HUDEP-2 (cell line): ENCODE measurements at regions not wholly inside any gene's neighbourhood (a gene's known extent, or its start where the extent isn't known, plus 50 kb on each side); places are given as distances from the start of the nearest gene placed in this dataset.

Source experiments
- DNase-seq, 76 experiments: peaks; one replicate each; lab custom pipeline; 2025; ENCODE audit not compliant: unreplicated experiment in 76 of 76; lab: John Stamatoyannopoulos, UW

- peak in 4 of 76 experiments; percentile 2 to 18 (median 6) for DNase-seq
These were observed 234.8 kb downstream of the DUSP6 start for GRCh38 chr12:89117448-89118034.

GRCh38 chr12:89111964-89112363 lies 240.3 kb downstream of the DUSP6 start:
- DNase-seq = no peak

- no peak for DNase-seq
These were observed 244.0 kb downstream of the DUSP6 start for GRCh38 chr12:89108265-89108664.

GRCh38 chr12:89106950-89107349 lies 245.4 kb downstream of the DUSP6 start:
- no peak for DNase-seq

GRCh38 chr12:89105243-89105642 lies 247.1 kb downstream of the DUSP6 start:
- DNase-seq = no peak

- DNase-seq = no peak
These were observed 248.5 kb downstream of the DUSP6 start for GRCh38 chr12:89103831-89104230.

GRCh38 chr12:89101440-89101839 lies 250.9 kb downstream of the DUSP6 start:
- DNase-seq = no peak

GRCh38 chr12:89098441-89099112 lies 253.7 kb downstream of the DUSP6 start:
- DNase-seq = no peak

- no peak for DNase-seq
These were observed 260.0 kb downstream of the DUSP6 start for GRCh38 chr12:89092297-89092696.

- no peak for DNase-seq
These were observed 260.9 kb downstream of the DUSP6 start for GRCh38 chr12:89091293-89091841.

- DNase-seq = no peak
These were observed 263.0 kb downstream of the DUSP6 start for GRCh38 chr12:89089264-89089663.

GRCh38 chr12:89087876-89088275 lies 264.4 kb downstream of the DUSP6 start:
- no peak for DNase-seq

- no peak for DNase-seq
These were observed 265.0 kb downstream of the DUSP6 start for GRCh38 chr12:89087149-89087825.

GRCh38 chr12:89085421-89085820 lies 266.9 kb downstream of the DUSP6 start:
- DNase-seq = no peak

- no peak for DNase-seq
These were observed 267.6 kb downstream of the DUSP6 start for GRCh38 chr12:89084751-89085150.

- DNase-seq = no peak
These were observed 268.8 kb downstream of the DUSP6 start for GRCh38 chr12:89083491-89083890.

GRCh38 chr12:89082370-89082753 lies 269.9 kb downstream of the DUSP6 start:
- no peak for DNase-seq

GRCh38 chr12:89081719-89082369 lies 270.5 kb downstream of the DUSP6 start:
- DNase-seq = no peak

GRCh38 chr12:89080793-89081465 lies 271.4 kb downstream of the DUSP6 start:
- DNase-seq = no peak

- no peak for DNase-seq
These were observed 276.3 kb downstream of the DUSP6 start for GRCh38 chr12:89075880-89076540.
